Thyroid gland (tissue), 4 donors: ENCODE measurements at regions not wholly inside any gene's neighbourhood (a gene's known extent, or its start where the extent isn't known, plus 50 kb on each side); places are given as distances from the start of the nearest gene placed in this dataset.

ENCODE experiments used
- POLR2A ChIP-seq, 2 donors: fragments of 450-650 bp; IDR thresholded peaks; one replicate each; pipeline ENCODE4 v1.6.1; 2017; ENCODE audit warnings: antibody characterized with exemption in 2 of 2, mild to moderate bottlenecking in 2 of 2, moderate library complexity in 1 of 2
- TF ChIP-seq, protein P1 (sequence below), 6 experiments: fragments of 200-600 bp in 3 of 6; fragments of 450-650 bp in 3 of 6; sonication (generic) in 3 of 6; IDR thresholded peaks; one replicate each; pipeline ENCODE4 v1.5.1; 2016 to 2019; ENCODE audit warnings: antibody characterized with exemption in 6 of 6, mild to moderate bottlenecking in 2 of 6, inconsistent platforms in 1 of 6, moderate library complexity in 1 of 6

DNA sequence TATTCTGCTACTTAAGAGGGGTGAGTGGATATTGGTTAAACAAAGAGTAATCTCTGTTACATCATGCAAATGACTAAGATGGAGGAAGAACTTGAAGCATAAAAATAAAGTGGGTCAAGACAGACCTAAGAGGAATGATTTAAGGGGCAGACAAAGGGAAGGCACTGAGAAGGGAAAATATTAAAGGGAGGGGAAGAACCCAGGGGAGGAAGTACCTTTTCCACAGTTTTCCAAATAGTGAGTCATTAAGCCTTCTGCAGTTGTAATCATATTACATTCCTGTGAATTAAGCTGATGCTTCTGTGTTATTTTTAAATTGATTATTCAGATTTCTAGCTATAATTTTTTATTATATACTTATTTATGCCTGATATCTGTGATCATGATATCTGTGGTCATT lies 253.3 kb downstream of the CENPC start:
- TF ChIP-seq, protein P1, sequence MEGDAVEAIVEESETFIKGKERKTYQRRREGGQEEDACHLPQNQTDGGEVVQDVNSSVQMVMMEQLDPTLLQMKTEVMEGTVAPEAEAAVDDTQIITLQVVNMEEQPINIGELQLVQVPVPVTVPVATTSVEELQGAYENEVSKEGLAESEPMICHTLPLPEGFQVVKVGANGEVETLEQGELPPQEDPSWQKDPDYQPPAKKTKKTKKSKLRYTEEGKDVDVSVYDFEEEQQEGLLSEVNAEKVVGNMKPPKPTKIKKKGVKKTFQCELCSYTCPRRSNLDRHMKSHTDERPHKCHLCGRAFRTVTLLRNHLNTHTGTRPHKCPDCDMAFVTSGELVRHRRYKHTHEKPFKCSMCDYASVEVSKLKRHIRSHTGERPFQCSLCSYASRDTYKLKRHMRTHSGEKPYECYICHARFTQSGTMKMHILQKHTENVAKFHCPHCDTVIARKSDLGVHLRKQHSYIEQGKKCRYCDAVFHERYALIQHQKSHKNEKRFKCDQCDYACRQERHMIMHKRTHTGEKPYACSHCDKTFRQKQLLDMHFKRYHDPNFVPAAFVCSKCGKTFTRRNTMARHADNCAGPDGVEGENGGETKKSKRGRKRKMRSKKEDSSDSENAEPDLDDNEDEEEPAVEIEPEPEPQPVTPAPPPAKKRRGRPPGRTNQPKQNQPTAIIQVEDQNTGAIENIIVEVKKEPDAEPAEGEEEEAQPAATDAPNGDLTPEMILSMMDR (IDR thresholded peaks at IDR 0.05), result no peak
- no peak for TF ChIP-seq POLR2A (IDR thresholded peaks at IDR 0.05)
